ENCODE measurements at regions not wholly inside any gene's neighbourhood (a gene's known extent, or its start where the extent isn't known, plus 50 kb on each side); places are given as distances from the start of the nearest gene placed in this dataset.

DNA sequence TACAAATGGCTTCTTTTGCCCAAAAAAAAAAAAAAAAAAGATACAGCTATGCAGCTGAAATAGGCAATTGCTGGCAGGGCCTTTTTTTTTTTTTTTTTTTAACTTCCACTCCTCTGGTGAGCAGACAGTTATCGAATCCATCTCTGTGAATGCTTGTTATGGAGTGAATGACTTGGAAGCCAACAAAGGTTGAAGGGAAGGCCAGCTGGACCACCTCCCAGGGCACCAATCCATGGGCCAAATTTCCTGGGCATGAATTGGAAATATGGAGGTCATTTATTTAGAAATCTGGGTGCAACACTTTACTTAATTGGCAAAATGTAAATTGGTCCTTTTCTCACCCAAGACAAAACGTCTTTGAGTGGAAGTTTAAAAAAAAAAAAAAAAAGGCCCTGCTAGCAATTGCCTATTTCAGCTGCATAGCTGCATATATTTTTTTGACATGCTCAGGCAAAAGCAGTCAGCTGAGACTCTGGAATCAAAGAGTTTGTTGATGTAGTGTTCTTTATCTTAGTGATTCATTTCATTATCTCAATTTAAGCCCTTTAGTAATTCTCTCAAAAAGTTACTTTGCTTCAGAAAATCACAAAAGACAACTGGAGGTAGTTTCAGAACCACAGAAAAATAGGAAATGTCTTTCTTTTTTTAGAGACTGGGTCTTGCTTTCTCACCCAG, 392.2 kb upstream of the KLF4 start:
- H3K9me2 ChIP-seq (replicated peaks; ENCODE audit: low read depth, low read length), result no peaks in the 10 kb centered on the region; the same call in 1 of the 2 replicates
- H2AFZ ChIP-seq (ENCODE audit: low read length), result no peak overlapping the region
- TF ChIP-seq EZH2phosphoT487 (IDR thresholded peaks at IDR 0.05; ENCODE audit: borderline replicate concordance), result no peak
- TF ChIP-seq, protein P1, sequence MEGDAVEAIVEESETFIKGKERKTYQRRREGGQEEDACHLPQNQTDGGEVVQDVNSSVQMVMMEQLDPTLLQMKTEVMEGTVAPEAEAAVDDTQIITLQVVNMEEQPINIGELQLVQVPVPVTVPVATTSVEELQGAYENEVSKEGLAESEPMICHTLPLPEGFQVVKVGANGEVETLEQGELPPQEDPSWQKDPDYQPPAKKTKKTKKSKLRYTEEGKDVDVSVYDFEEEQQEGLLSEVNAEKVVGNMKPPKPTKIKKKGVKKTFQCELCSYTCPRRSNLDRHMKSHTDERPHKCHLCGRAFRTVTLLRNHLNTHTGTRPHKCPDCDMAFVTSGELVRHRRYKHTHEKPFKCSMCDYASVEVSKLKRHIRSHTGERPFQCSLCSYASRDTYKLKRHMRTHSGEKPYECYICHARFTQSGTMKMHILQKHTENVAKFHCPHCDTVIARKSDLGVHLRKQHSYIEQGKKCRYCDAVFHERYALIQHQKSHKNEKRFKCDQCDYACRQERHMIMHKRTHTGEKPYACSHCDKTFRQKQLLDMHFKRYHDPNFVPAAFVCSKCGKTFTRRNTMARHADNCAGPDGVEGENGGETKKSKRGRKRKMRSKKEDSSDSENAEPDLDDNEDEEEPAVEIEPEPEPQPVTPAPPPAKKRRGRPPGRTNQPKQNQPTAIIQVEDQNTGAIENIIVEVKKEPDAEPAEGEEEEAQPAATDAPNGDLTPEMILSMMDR (conservative IDR thresholded peaks at IDR 0.05; ENCODE audit: low read length), result no peak
- H3K9me3 ChIP-seq (ENCODE audit: insufficient read depth, low read depth, low read length), result no peaks in the 10 kb centered on the region; the same call in 1 of the 2 replicates
- no peak overlapping the region for H3K4me3 ChIP-seq (ENCODE audit: low read length, poor library complexity, severe bottlenecking)
- no peaks in the 10 kb centered on the region for H3K36me3 ChIP-seq (ENCODE audit: insufficient read depth, low read length)
- no peaks in the 10 kb centered on the region for H3K79me2 ChIP-seq (ENCODE audit: insufficient read depth, low read length)
- no peaks in the 10 kb centered on the region for H3K4me1 ChIP-seq (ENCODE audit: insufficient read depth, low read length, poor library complexity, severe bottlenecking)
- no peaks in the 10 kb centered on the region for H3K27me3 ChIP-seq (ENCODE audit: insufficient read depth, low read length, poor library complexity, severe bottlenecking)
- H3K4me2 ChIP-seq (ENCODE audit: low read depth, low read length, poor library complexity, severe bottlenecking), result no peak overlapping the region
- H3F3A ChIP-seq (ENCODE audit: low read depth), result no peaks in the 10 kb centered on the region
- no peaks in the 10 kb centered on the region for H4K20me1 ChIP-seq (ENCODE audit: insufficient read depth, low read length, poor library complexity, severe bottlenecking)
- no peak overlapping the region for H3K9ac ChIP-seq (ENCODE audit: low read depth, low read length, poor library complexity, severe bottlenecking)

DNA sequence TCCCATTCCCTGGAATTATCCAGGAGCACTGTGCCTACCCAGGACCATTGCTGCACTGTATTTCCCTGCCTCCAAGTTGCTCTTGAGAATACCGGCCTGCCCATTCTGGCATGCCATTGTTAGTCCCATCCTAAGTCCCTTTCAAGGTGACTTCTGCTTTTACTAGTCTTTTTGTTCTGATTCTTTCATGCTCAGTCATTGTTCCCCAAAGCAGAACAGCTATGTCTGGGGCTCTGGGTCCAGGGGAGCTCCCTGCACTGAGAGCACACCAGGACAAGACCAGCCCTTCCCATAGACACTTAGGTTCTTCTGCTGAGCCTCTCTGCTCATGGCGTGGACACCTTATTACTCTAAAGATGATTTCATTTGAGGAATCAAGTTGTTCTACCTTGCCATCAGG, 388.9 kb upstream of the KLF4 start:
- Histone ChIP-seq H3K9me2 (replicated peaks; ENCODE audit: low read depth, low read length) (no peaks in the 10 kb centered on the region), H3K79me2 (ENCODE audit: insufficient read depth, low read length) (no peaks in the 10 kb centered on the region), H3F3A (ENCODE audit: low read depth) (no peaks in the 10 kb centered on the region), H3K27me3 (ENCODE audit: insufficient read depth, low read length, poor library complexity, severe bottlenecking) (no peaks in the 10 kb centered on the region), H3K4me2 (ENCODE audit: low read depth, low read length, poor library complexity, severe bottlenecking) (no peak overlapping the region), H3K9ac (ENCODE audit: low read depth, low read length, poor library complexity, severe bottlenecking) (no peak overlapping the region), H3K4me1 (ENCODE audit: insufficient read depth, low read length, poor library complexity, severe bottlenecking) (no peaks in the 10 kb centered on the region), H4K20me1 (ENCODE audit: insufficient read depth, low read length, poor library complexity, severe bottlenecking) (no peaks in the 10 kb centered on the region), H2AFZ (ENCODE audit: low read length) (no peak overlapping the region), H3K9me3 (ENCODE audit: insufficient read depth, low read depth, low read length) (no peaks in the 10 kb centered on the region), H3K36me3 (ENCODE audit: insufficient read depth, low read length) (no peaks in the 10 kb centered on the region), H3K4me3 (ENCODE audit: low read length, poor library complexity, severe bottlenecking) (no peak overlapping the region)
- no peak for TF ChIP-seq EZH2phosphoT487 (IDR thresholded peaks at IDR 0.05; ENCODE audit: borderline replicate concordance)
- TF ChIP-seq, protein P1 (conservative IDR thresholded peaks at IDR 0.05; ENCODE audit: low read length), result no peak

DNA sequence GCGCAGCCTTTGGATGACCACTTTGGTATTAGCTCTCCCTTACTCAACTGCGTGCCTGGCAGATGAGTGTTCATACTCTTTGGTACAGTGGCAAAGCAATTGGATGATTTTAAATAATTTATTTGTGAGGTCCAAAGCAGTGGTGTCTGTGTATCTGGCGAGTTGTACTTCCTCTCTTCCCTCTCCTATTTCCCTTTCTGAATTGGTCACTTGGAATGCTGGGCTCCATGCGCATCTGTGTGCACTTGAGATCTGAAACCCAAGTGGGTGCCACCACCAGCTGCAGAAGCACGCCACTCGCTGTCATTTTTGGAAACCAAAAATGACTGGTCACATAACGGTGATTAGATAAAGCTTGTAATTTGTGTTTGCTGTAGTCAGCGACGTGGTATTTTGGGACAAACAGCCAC, 386.0 kb upstream of the KLF4 start:
- H3K79me2 ChIP-seq (ENCODE audit: insufficient read depth, low read length), result no peaks in the 10 kb centered on the region
- no peaks in the 10 kb centered on the region for H3K4me1 ChIP-seq (ENCODE audit: insufficient read depth, low read length, poor library complexity, severe bottlenecking)
- TF ChIP-seq EZH2phosphoT487 (IDR thresholded peaks at IDR 0.05; ENCODE audit: borderline replicate concordance), result no peak
- TF ChIP-seq, protein P1 (conservative IDR thresholded peaks at IDR 0.05; ENCODE audit: low read length), result no peak
- no peaks in the 10 kb centered on the region for H3F3A ChIP-seq (ENCODE audit: low read depth)
- no peak overlapping the region for H3K9ac ChIP-seq (ENCODE audit: low read depth, low read length, poor library complexity, severe bottlenecking)
- no peaks in the 10 kb centered on the region for H3K9me3 ChIP-seq (ENCODE audit: insufficient read depth, low read depth, low read length)
- H2AFZ ChIP-seq (ENCODE audit: low read length), result no peak overlapping the region
- no peaks in the 10 kb centered on the region for H3K27me3 ChIP-seq (ENCODE audit: insufficient read depth, low read length, poor library complexity, severe bottlenecking)
- no peak overlapping the region for H3K4me3 ChIP-seq (ENCODE audit: low read length, poor library complexity, severe bottlenecking)
- H3K9me2 ChIP-seq (replicated peaks; ENCODE audit: low read depth, low read length), result no peaks in the 10 kb centered on the region
- H4K20me1 ChIP-seq (ENCODE audit: insufficient read depth, low read length, poor library complexity, severe bottlenecking), result no peaks in the 10 kb centered on the region
- no peak overlapping the region for H3K4me2 ChIP-seq (ENCODE audit: low read depth, low read length, poor library complexity, severe bottlenecking)
- H3K36me3 ChIP-seq (ENCODE audit: insufficient read depth, low read length), result no peaks in the 10 kb centered on the region

All from Loucy (cell line).